Liver (tissue), 8 donors: ENCODE measurements at regions not wholly inside any gene's neighbourhood (a gene's known extent, or its start where the extent isn't known, plus 50 kb on each side); places are given as distances from the start of the nearest gene placed in this dataset.
"Not testable (repeated sequence)": the region's sequence is repeated elsewhere in the genome, so short reads cannot be mapped to it uniquely, and the experiment has no call there.

ENCODE experiments used
- DNase-seq: peaks from one replicate; pipeline ENCODE4 v3.0.0-alpha.2; 2017; ENCODE audit warnings: low spot score
- H3K27ac ChIP-seq, 2 donors: one replicate each; pipeline ENCODE4 v1.7.0; 2013; ENCODE audit warnings: inconsistent platforms in 2 of 2, low read length in 2 of 2, control low read depth in 1 of 2, low read depth in 1 of 2, mild to moderate bottlenecking in 1 of 2
- H3K27me3 ChIP-seq, 4 donors: one replicate each; pipeline versions ENCODE4 v1.6.1 to v1.7.0; 2013; ENCODE audit warnings: low read length in 3 of 4, inconsistent platforms in 1 of 4, mild to moderate bottlenecking in 1 of 4, moderate library complexity in 1 of 4; ENCODE audit not compliant: control insufficient read depth in 4 of 4, insufficient read depth in 4 of 4
- H3K36me3 ChIP-seq, 4 donors: one replicate each; pipeline versions ENCODE4 v1.6.1 to v1.7.0; 2013; ENCODE audit warnings: low read length in 3 of 4, mild to moderate bottlenecking in 3 of 4, low read depth in 1 of 4, moderate library complexity in 1 of 4; ENCODE audit not compliant: control insufficient read depth in 4 of 4, insufficient read depth in 3 of 4
- H3K4me1 ChIP-seq, 4 donors: one replicate each; pipeline versions ENCODE4 v1.6.1 to v1.7.0; 2013; ENCODE audit warnings: low read length in 3 of 4, mild to moderate bottlenecking in 3 of 4, moderate library complexity in 1 of 4; ENCODE audit not compliant: control insufficient read depth in 4 of 4, insufficient read depth in 4 of 4
- H3K4me3 ChIP-seq, 3 donors: one replicate each; pipeline versions ENCODE4 v1.6.1 to v1.7.0; 2013; ENCODE audit warnings: low read length in 3 of 3, control low read depth in 1 of 3, low read depth in 1 of 3, mild to moderate bottlenecking in 1 of 3
- H3K9ac ChIP-seq, 2 donors: one replicate each; pipeline ENCODE4 v1.7.0; 2013; ENCODE audit warnings: low read length in 2 of 2, mild to moderate bottlenecking in 2 of 2, moderate library complexity in 2 of 2, control low read depth in 1 of 2, low read depth in 1 of 2
- H3K9me3 ChIP-seq, 4 donors: one replicate each; pipeline versions ENCODE4 v1.6.1 to v1.7.0; 2013; ENCODE audit warnings: low read length in 3 of 4; ENCODE audit not compliant: control insufficient read depth in 4 of 4
- EGR1 ChIP-seq, 2 donors: IDR thresholded peaks; 2 replicates each; pipeline ENCODE4 v1.6.1; 2016 to 2018; ENCODE audit warnings: antibody characterized with exemption in 2 of 2, low read depth in 2 of 2
- FOXA1 ChIP-seq: IDR thresholded peaks from 2 replicates; pipeline ENCODE4 v1.6.1; 2016; ENCODE audit warnings: antibody characterized with exemption
- GABPA ChIP-seq, 2 donors: IDR thresholded peaks in 1 of 2; conservative IDR thresholded peaks in 1 of 2; 2 replicates each; pipeline ENCODE4 v1.6.1; 2016; ENCODE audit warnings: antibody characterized with exemption in 2 of 2, mild to moderate bottlenecking in 1 of 2, moderate library complexity in 1 of 2
- JUND ChIP-seq, 2 donors: IDR thresholded peaks; 2 replicates each; pipeline ENCODE4 v1.6.1; 2016; ENCODE audit warnings: antibody characterized with exemption in 2 of 2
- MAX ChIP-seq: IDR thresholded peaks from 2 replicates; pipeline ENCODE4 v1.6.1; 2016; ENCODE audit warnings: antibody characterized with exemption
- NR2F2 ChIP-seq: IDR thresholded peaks from 2 replicates; pipeline ENCODE4 v1.6.1; 2016; ENCODE audit warnings: antibody characterized with exemption
- RAD21 ChIP-seq, 2 donors: IDR thresholded peaks; 2 replicates each; pipeline ENCODE4 v1.6.1; 2016; ENCODE audit warnings: antibody characterized with exemption in 2 of 2, mild to moderate bottlenecking in 2 of 2
- SP1 ChIP-seq: IDR thresholded peaks from 2 replicates; pipeline ENCODE4 v1.6.1; 2018; ENCODE audit warnings: antibody characterized with exemption, mild to moderate bottlenecking
- TAF1 ChIP-seq: conservative IDR thresholded peaks from 2 replicates; pipeline ENCODE4 v1.6.1; 2016; ENCODE audit warnings: antibody characterized with exemption, mild to moderate bottlenecking
- YY1 ChIP-seq: IDR thresholded peaks from 2 replicates; pipeline ENCODE4 v1.6.1; 2016; ENCODE audit warnings: antibody characterized with exemption, mild to moderate bottlenecking
- ZBTB33 ChIP-seq: IDR thresholded peaks from 2 replicates; pipeline ENCODE4 v1.6.1; 2016; ENCODE audit warnings: antibody characterized with exemption
- WGBS: extraction: QIAGEN DNeasy Blood & Tissue Kit; methylation state at CpG from one replicate; pipeline ENCODE4 v1.1.7; 2013; 5-methylcytosine and 5-hydroxymethylcytosine counted together
- TF ChIP-seq, protein P1 (sequence below): IDR thresholded peaks from 2 replicates; pipeline ENCODE4 v1.6.1; 2016; ENCODE audit warnings: antibody characterized with exemption
- TF ChIP-seq, protein P2 (sequence below): fragments of 150-350 bp; IDR thresholded peaks from 2 replicates; pipeline ENCODE4 v1.5.1; 2017; ENCODE audit warnings: improper control_type of control experiment, low read depth, low read length; ENCODE audit not compliant: missing input control
- donor health status: healthy.
- donor health status: healthy.
- donor health status: healthy.
- donor health status: healthy.
- donor health status: healthy.

- H3K27me3 ChIP-seq, result no peaks in the 10 kb centered on the region
- H3K4me1 ChIP-seq, result no peaks in the 10 kb centered on the region
- TF ChIP-seq, protein P1, sequence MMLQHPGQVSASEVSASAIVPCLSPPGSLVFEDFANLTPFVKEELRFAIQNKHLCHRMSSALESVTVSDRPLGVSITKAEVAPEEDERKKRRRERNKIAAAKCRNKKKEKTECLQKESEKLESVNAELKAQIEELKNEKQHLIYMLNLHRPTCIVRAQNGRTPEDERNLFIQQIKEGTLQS, result no peak
- TF ChIP-seq ZBTB33, result no peak
- TF ChIP-seq JUND (IDR thresholded peaks at IDR 0.05), result no peak
- no peak for TF ChIP-seq FOXA1
- TF ChIP-seq EGR1 (IDR thresholded peaks at IDR 0.05; ENCODE audit: low read depth in 2 of 2), result no peak
- 88% methylated on average over 25 of the region's 25 CpGs for WGBS
- H3K4me3 ChIP-seq, result no peak overlapping the region
- H3K9me3 ChIP-seq, result no peaks in the 10 kb centered on the region
- no peak for DNase-seq
- no peak overlapping the region for H3K27ac ChIP-seq
- no peak overlapping the region for H3K9ac ChIP-seq
- H3K36me3 ChIP-seq, result no peaks in the 10 kb centered on the region
Observed at GRCh38 chr6:167707686-167708500, 118.8 kb upstream of the AFDN start.

- no peaks in the 10 kb centered on the region for H3K4me1 ChIP-seq
- TF ChIP-seq, protein P2, sequence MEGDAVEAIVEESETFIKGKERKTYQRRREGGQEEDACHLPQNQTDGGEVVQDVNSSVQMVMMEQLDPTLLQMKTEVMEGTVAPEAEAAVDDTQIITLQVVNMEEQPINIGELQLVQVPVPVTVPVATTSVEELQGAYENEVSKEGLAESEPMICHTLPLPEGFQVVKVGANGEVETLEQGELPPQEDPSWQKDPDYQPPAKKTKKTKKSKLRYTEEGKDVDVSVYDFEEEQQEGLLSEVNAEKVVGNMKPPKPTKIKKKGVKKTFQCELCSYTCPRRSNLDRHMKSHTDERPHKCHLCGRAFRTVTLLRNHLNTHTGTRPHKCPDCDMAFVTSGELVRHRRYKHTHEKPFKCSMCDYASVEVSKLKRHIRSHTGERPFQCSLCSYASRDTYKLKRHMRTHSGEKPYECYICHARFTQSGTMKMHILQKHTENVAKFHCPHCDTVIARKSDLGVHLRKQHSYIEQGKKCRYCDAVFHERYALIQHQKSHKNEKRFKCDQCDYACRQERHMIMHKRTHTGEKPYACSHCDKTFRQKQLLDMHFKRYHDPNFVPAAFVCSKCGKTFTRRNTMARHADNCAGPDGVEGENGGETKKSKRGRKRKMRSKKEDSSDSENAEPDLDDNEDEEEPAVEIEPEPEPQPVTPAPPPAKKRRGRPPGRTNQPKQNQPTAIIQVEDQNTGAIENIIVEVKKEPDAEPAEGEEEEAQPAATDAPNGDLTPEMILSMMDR, result no peak
- no peak for TF ChIP-seq YY1
- TF ChIP-seq TAF1, result no peak
- TF ChIP-seq GABPA (IDR thresholded peaks at IDR 0.05 in 1 of 2, conservative IDR thresholded peaks at IDR 0.05 in 1 of 2), result no peak
- no peak for TF ChIP-seq MAX
- no peak for TF ChIP-seq SP1
- no peak for TF ChIP-seq RAD21 (IDR thresholded peaks at IDR 0.05)
- no peaks in the 10 kb centered on the region for H3K9me3 ChIP-seq
- DNase-seq, result no peak
- H3K9ac ChIP-seq, result no peak overlapping the region
- H3K27me3 ChIP-seq, result no peaks in the 10 kb centered on the region
- WGBS, result 92% methylated on average over 15 of the region's 15 CpGs
- no peaks in the 10 kb centered on the region for H3K36me3 ChIP-seq
- no peak overlapping the region for H3K27ac ChIP-seq
- no peak overlapping the region for H3K4me3 ChIP-seq
Observed at GRCh38 chr6:167708501-167709094, 118.1 kb upstream of the AFDN start.

- Histone ChIP-seq H3K9ac (no peak overlapping the region), H3K36me3 (no peaks in the 10 kb centered on the region), H3K27ac (no peak overlapping the region), H3K4me3 (no peak overlapping the region), H3K27me3 (no peaks in the 10 kb centered on the region), H3K9me3 (no peaks in the 10 kb centered on the region), H3K4me1 (no peaks in the 10 kb centered on the region)
- WGBS, result 83% methylated on average over 7 of the region's 7 CpGs
- DNase-seq, result no peak
- TF ChIP-seq EGR1 (IDR thresholded peaks at IDR 0.05; ENCODE audit: low read depth in 2 of 2) (no peak), NR2F2 (no peak), FOXA1 (no peak)
- TF ChIP-seq, protein P2, result no peak
Observed at GRCh38 chr6:167709196-167709595, 117.5 kb upstream of the AFDN start.

GRCh38 chr6:167709776-167710336 lies 116.9 kb upstream of the AFDN start:
- H3K36me3 ChIP-seq, result not testable (repeated sequence)

More at GRCh38 chr6:167709776-167710336, 116.9 kb upstream of the AFDN start:
- H3K4me1 ChIP-seq, H3K27ac ChIP-seq, DNase-seq, H3K9ac ChIP-seq, H3K27me3 ChIP-seq, H3K4me3 ChIP-seq, H3K9me3 ChIP-seq: not testable (repeated sequence)
- WGBS, result 97% methylated on average over 11 of the region's 11 CpGs
